Transverse colon (tissue), 4 donors: ENCODE measurements at regions not wholly inside any gene's neighbourhood (a gene's known extent, or its start where the extent isn't known, plus 50 kb on each side); places are given as distances from the start of the nearest gene placed in this dataset.
A peak's percentile ranks its signal among the peaks of the same experiment; 100 is the strongest.

Experiments
- EP300 ChIP-seq: sonication (generic); formaldehyde crosslinking; IDR thresholded peaks from one replicate; pipeline ENCODE4 v1.6.1; 2017; ENCODE audit warnings: antibody characterized with exemption, low read depth
- POLR2A ChIP-seq: fragments of 450-650 bp; IDR thresholded peaks from one replicate; pipeline ENCODE4 v1.6.1; 2016; ENCODE audit warnings: antibody characterized with exemption, mild to moderate bottlenecking, moderate library complexity
- POLR2AphosphoS5 ChIP-seq, 3 donors: sonication (generic); formaldehyde crosslinking; IDR thresholded peaks; one replicate each; pipeline ENCODE4 v1.6.1; 2016; ENCODE audit warnings: antibody characterized with exemption in 3 of 3
- TF ChIP-seq, protein P1 (sequence below), 5 experiments: fragments of 200-600 bp in 3 of 5; fragments of 450-650 bp in 2 of 5; sonication (generic) in 3 of 5; IDR thresholded peaks; 1 replicate in 2 of 5; 2 replicates in 3 of 5; pipeline ENCODE4 v1.5.1; 2016 to 2017; ENCODE audit warnings: antibody characterized with exemption in 5 of 5, inconsistent platforms in 3 of 5, mild to moderate bottlenecking in 2 of 5, moderate library complexity in 1 of 5

DNA sequence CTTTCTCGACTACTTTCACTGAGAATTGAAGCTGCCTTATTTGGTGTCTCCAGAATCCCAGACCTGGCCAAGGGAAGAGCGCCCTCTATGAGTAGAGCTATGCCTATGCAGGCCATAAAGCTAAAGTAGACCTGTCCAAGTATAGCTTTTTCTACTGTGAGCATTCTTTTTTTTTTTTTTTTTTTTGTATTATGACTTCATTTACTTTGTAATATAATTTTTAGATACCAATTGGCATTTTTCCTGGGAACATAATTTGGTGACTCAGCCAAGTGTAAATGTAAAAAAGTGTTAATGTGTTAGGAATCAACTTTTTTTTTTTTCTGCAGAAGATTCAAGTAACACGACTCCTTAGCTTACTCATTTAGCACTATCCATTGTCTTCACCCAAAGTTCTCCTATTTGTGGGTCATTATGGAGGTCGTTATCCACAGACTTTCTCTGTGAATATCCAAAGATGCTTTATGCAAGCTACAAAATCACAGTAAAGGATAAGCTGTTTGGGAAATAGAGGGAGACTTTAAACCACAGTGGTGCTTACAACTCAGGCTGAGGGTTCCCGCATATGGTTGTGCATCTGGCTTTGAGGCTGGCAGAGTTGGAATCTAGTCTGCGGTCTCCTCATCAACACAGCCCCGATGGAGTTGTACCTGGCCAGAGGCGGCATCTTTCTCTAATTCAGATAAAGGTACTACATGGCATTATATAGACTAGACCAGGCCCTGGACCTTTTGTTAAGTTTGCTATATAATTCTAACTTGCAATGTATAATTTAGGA is 1040.2 kb upstream of the SORCS1 start:
- TF ChIP-seq POLR2AphosphoS5 (IDR thresholded peaks at IDR 0.05) = no peak
- TF ChIP-seq, protein P1, sequence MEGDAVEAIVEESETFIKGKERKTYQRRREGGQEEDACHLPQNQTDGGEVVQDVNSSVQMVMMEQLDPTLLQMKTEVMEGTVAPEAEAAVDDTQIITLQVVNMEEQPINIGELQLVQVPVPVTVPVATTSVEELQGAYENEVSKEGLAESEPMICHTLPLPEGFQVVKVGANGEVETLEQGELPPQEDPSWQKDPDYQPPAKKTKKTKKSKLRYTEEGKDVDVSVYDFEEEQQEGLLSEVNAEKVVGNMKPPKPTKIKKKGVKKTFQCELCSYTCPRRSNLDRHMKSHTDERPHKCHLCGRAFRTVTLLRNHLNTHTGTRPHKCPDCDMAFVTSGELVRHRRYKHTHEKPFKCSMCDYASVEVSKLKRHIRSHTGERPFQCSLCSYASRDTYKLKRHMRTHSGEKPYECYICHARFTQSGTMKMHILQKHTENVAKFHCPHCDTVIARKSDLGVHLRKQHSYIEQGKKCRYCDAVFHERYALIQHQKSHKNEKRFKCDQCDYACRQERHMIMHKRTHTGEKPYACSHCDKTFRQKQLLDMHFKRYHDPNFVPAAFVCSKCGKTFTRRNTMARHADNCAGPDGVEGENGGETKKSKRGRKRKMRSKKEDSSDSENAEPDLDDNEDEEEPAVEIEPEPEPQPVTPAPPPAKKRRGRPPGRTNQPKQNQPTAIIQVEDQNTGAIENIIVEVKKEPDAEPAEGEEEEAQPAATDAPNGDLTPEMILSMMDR (IDR thresholded peaks at IDR 0.05) = peak; percentile 52 to 66 (median 64)
- no peak for TF ChIP-seq EP300
- no peak for TF ChIP-seq POLR2A
